ENCODE measurements at regions not wholly inside any gene's neighbourhood (a gene's known extent, or its start where the extent isn't known, plus 50 kb on each side); places are given as distances from the start of the nearest gene placed in this dataset.
"Not testable (repeated sequence)": the region's sequence is repeated elsewhere in the genome, so short reads cannot be mapped to it uniquely, and the experiment has no call there.

DNA sequence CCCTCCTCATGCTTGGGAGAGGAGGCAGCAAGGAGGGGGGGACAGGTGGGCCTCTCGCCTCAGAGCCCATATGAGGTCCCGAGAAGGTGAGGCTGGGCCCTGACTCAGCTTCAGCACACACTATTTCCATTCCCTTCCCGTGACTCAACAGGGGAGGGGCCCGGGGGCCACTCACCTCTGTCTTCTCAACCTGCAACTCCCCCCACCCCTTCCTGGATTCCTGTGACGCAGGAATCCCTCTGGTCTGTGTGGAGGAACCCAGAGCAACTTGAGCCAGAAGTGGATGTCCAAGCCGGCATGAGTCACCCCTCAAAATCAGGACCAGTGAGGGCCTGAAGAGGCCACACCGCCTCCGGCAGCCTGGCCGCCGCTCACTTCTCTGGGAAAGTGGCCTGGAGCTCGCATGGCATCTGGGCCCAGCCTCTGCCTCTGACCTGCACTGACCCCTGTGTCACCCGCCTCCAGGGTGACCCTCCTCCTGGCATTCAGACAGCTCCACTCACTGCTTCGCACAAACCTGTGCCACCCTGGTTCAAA, 106.8 kb downstream of the TNFRSF13B start:
- in situ Hi-C loops (cut with MboI); POLR2A ChIA-PET; BruUV-seq (replicated peaks); H3K9me3 ChIP-seq (replicated peaks; ENCODE audit: control insufficient read depth, insufficient read depth, low read length); H3K4me2 ChIP-seq (ENCODE audit: control insufficient read depth, insufficient read depth); H3K27ac ChIP-seq (ENCODE audit: control insufficient read depth, insufficient read depth); RAD21 ChIA-PET (ENCODE audit: unreplicated experiment); H3K27me3 ChIP-seq (replicated peaks in 1 of 2; ENCODE audit: control insufficient read depth in 2 of 2, insufficient read depth in 2 of 2, low read length in 1 of 2); H3K4me1 ChIP-seq (ENCODE audit: control insufficient read depth, insufficient read depth, low read length); H4K20me1 ChIP-seq (ENCODE audit: control insufficient read depth, insufficient read depth); H3K79me2 ChIP-seq (ENCODE audit: control insufficient read depth, insufficient read depth, low read length); H2AFZ ChIP-seq (ENCODE audit: control insufficient read depth, low read depth, low read length); ATAC-seq; FAIRE-seq; H3K36me3 ChIP-seq (ENCODE audit: control insufficient read depth in 2 of 2, insufficient read depth in 2 of 2, low read length in 1 of 2); H3K4me3 ChIP-seq; DNase-seq (ENCODE audit: low read depth, low spot score); CTCF ChIA-PET; H3K9ac ChIP-seq (ENCODE audit: control insufficient read depth, insufficient read depth, low read length); SMC1A ChIA-PET (ENCODE audit: uncharacterized antibody, unreplicated experiment); intact Hi-C loops (cut with micrococcal nuclease; ENCODE audit: unreplicated experiment): not testable (repeated sequence)
- 36% methylated on average over 5 of the region's 13 CpGs for WGBS (ENCODE audit: insufficient coverage, insufficient replicate concordance, low lambda C conversion rate, missing lambda C conversion rate)

DNA sequence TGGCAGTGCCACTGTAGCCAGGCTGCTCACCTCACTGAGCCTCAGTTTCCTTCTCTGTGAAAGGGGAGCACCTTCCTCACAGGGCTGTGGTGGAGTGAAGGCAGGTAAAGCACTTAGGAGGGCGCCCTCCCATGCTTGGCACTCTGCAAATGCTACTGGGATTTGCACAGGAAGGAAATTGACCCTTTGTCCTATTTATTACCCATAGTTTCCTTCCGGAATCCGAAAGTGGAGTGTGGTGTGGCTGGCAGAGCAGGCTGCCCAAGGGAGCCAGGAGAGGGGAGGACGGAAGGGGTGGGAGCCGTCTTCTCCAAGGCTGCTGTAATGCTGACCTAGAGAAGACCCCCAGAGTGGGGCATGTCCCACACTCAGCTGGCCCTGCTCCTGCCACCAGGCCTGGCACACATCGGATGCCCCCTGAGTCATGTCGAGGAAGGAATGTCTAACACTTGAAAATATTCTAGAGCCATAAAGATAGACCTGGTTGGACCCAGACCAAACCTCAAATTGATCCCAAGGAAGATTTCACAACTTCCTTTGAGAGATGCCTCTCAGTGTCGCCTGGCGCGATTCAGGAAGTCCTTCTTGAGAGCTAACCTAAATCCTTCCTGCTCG, 107.3 kb downstream of the TNFRSF13B start:
- RAD21 ChIA-PET (ENCODE audit: unreplicated experiment); FAIRE-seq; CTCF ChIA-PET; H3K9me3 ChIP-seq (replicated peaks; ENCODE audit: control insufficient read depth, insufficient read depth, low read length); BruUV-seq (replicated peaks); POLR2A ChIA-PET; DNase-seq (ENCODE audit: low read depth, low spot score); H3K27ac ChIP-seq (ENCODE audit: control insufficient read depth, insufficient read depth); H3K4me3 ChIP-seq; H4K20me1 ChIP-seq (ENCODE audit: control insufficient read depth, insufficient read depth); H3K27me3 ChIP-seq (replicated peaks in 1 of 2; ENCODE audit: control insufficient read depth in 2 of 2, insufficient read depth in 2 of 2, low read length in 1 of 2); H3K79me2 ChIP-seq (ENCODE audit: control insufficient read depth, insufficient read depth, low read length); SMC1A ChIA-PET (ENCODE audit: uncharacterized antibody, unreplicated experiment); ATAC-seq; H3K4me2 ChIP-seq (ENCODE audit: control insufficient read depth, insufficient read depth); H3K9ac ChIP-seq (ENCODE audit: control insufficient read depth, insufficient read depth, low read length); H3K4me1 ChIP-seq (ENCODE audit: control insufficient read depth, insufficient read depth, low read length); intact Hi-C loops (cut with micrococcal nuclease; ENCODE audit: unreplicated experiment); in situ Hi-C loops (cut with MboI); H2AFZ ChIP-seq (ENCODE audit: control insufficient read depth, low read depth, low read length); H3K36me3 ChIP-seq (ENCODE audit: control insufficient read depth in 2 of 2, insufficient read depth in 2 of 2, low read length in 1 of 2): not testable (repeated sequence)
- WGBS (ENCODE audit: insufficient coverage, insufficient replicate concordance, low lambda C conversion rate, missing lambda C conversion rate): 14% methylated on average over 5 of the region's 11 CpGs

DNA sequence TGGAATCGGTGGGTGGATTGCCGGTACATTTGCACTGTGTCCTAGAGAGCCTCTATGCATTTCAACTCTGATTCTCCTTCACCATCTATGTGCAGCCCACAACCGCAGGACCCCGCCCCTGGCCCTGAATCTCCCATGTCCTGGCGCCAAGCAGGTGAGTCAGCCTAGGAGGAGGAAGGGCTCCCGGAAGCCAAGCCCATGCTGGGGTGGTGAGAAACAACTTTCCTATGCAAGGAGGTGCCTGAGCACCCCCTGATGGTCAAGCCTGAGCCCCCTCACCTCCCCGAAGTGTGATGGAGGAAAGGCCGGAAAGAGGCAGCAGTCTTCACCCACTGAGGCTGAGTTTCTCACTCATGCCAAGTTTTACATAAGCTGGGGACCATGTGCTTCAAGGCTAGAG, 110.8 kb downstream of the TNFRSF13B start:
- H3K27ac ChIP-seq (ENCODE audit: control insufficient read depth, insufficient read depth); H4K20me1 ChIP-seq (ENCODE audit: control insufficient read depth, insufficient read depth); intact Hi-C loops (cut with micrococcal nuclease; ENCODE audit: unreplicated experiment); in situ Hi-C loops (cut with MboI); H3K27me3 ChIP-seq (replicated peaks in 1 of 2; ENCODE audit: control insufficient read depth in 2 of 2, insufficient read depth in 2 of 2, low read length in 1 of 2); CTCF ChIA-PET; H3K9ac ChIP-seq (ENCODE audit: control insufficient read depth, insufficient read depth, low read length); DNase-seq (ENCODE audit: low read depth, low spot score); H3K4me1 ChIP-seq (ENCODE audit: control insufficient read depth, insufficient read depth, low read length); H3K4me3 ChIP-seq; POLR2A ChIA-PET; H3K4me2 ChIP-seq (ENCODE audit: control insufficient read depth, insufficient read depth); ATAC-seq; H3K79me2 ChIP-seq (ENCODE audit: control insufficient read depth, insufficient read depth, low read length); H3K9me3 ChIP-seq (replicated peaks; ENCODE audit: control insufficient read depth, insufficient read depth, low read length); H3K36me3 ChIP-seq (ENCODE audit: control insufficient read depth in 2 of 2, insufficient read depth in 2 of 2, low read length in 1 of 2); FAIRE-seq; RAD21 ChIA-PET (ENCODE audit: unreplicated experiment); SMC1A ChIA-PET (ENCODE audit: uncharacterized antibody, unreplicated experiment); BruUV-seq (replicated peaks); H2AFZ ChIP-seq (ENCODE audit: control insufficient read depth, low read depth, low read length): not testable (repeated sequence)
- WGBS (ENCODE audit: insufficient coverage, insufficient replicate concordance, low lambda C conversion rate, missing lambda C conversion rate): 34% methylated on average over 8 of the region's 8 CpGs

DNA sequence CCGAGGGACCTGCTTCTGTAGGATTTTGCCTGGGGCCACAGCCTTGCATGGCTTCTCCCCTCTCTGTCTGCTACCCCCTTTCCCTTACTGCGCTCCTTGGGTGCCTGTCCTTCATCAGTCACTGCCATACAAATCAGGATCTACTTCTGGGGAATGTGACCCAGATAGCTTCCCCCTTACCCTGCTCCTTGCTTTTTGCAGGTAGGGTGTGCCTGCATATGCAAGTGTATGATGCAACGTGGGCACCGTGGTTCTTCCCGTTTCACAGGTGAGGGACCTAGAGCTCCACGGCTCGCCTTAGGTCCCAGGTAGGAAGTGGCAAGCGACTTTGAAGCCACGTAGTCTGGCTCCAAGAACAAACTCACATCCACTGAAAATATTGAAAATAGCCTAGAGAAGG, 111.5 kb downstream of the TNFRSF13B start:
- CTCF ChIA-PET; FAIRE-seq; POLR2A ChIA-PET; RAD21 ChIA-PET (ENCODE audit: unreplicated experiment); H4K20me1 ChIP-seq (ENCODE audit: control insufficient read depth, insufficient read depth); H3K36me3 ChIP-seq (ENCODE audit: control insufficient read depth in 2 of 2, insufficient read depth in 2 of 2, low read length in 1 of 2); intact Hi-C loops (cut with micrococcal nuclease; ENCODE audit: unreplicated experiment); H3K79me2 ChIP-seq (ENCODE audit: control insufficient read depth, insufficient read depth, low read length); H3K27me3 ChIP-seq (replicated peaks in 1 of 2; ENCODE audit: control insufficient read depth in 2 of 2, insufficient read depth in 2 of 2, low read length in 1 of 2); H3K9ac ChIP-seq (ENCODE audit: control insufficient read depth, insufficient read depth, low read length); H3K27ac ChIP-seq (ENCODE audit: control insufficient read depth, insufficient read depth); H3K4me1 ChIP-seq (ENCODE audit: control insufficient read depth, insufficient read depth, low read length); ATAC-seq; H3K9me3 ChIP-seq (replicated peaks; ENCODE audit: control insufficient read depth, insufficient read depth, low read length); H3K4me2 ChIP-seq (ENCODE audit: control insufficient read depth, insufficient read depth); BruUV-seq (replicated peaks); H2AFZ ChIP-seq (ENCODE audit: control insufficient read depth, low read depth, low read length); in situ Hi-C loops (cut with MboI); SMC1A ChIA-PET (ENCODE audit: uncharacterized antibody, unreplicated experiment); H3K4me3 ChIP-seq; DNase-seq (ENCODE audit: low read depth, low spot score): not testable (repeated sequence)
- WGBS (ENCODE audit: insufficient coverage, insufficient replicate concordance, low lambda C conversion rate, missing lambda C conversion rate): 40% methylated on average over 9 of the region's 9 CpGs

Measured in GM12878 (cell line).